ENCODE measurements at regions not wholly inside any gene's neighbourhood (a gene's known extent, or its start where the extent isn't known, plus 50 kb on each side); places are given as distances from the start of the nearest gene placed in this dataset.

GRCh38 chr3:104610730-104611652, 755.7 kb upstream of the ALCAM start:
- no peak for DNase-seq

- DNase-seq = no peak
Observed at GRCh38 chr3:104612218-104612617, 754.5 kb upstream of the ALCAM start.

GRCh38 chr3:104614564-104614963, 752.1 kb upstream of the ALCAM start:
- no peak for DNase-seq

- DNase-seq = no peak
Observed at GRCh38 chr3:104628185-104628789, 738.4 kb upstream of the ALCAM start.

- no peak for DNase-seq
Observed at GRCh38 chr3:104629038-104629437, 737.7 kb upstream of the ALCAM start.

- DNase-seq = no peak
Observed at GRCh38 chr3:104631254-104631653, 735.5 kb upstream of the ALCAM start.

GRCh38 chr3:104632521-104632920, 734.2 kb upstream of the ALCAM start:
- no peak for DNase-seq

- DNase-seq = no peak
Observed at GRCh38 chr3:104632947-104633346, 733.8 kb upstream of the ALCAM start.

- DNase-seq = no peak
Observed at GRCh38 chr3:104635872-104636580, 730.7 kb upstream of the ALCAM start.

GRCh38 chr3:104642827-104643226, 723.9 kb upstream of the ALCAM start:
- DNase-seq = no peak

GRCh38 chr3:104646196-104646595, 720.5 kb upstream of the ALCAM start:
- no peak for DNase-seq

- DNase-seq = no peak
Observed at GRCh38 chr3:104648823-104649222, 717.9 kb upstream of the ALCAM start.

GRCh38 chr3:104669083-104669482, 697.6 kb upstream of the ALCAM start:
- DNase-seq = no peak

- DNase-seq = no peak
Observed at GRCh38 chr3:104672331-104672730, 694.4 kb upstream of the ALCAM start.

- no peak for DNase-seq
Observed at GRCh38 chr3:104673981-104674380, 692.7 kb upstream of the ALCAM start.

- DNase-seq = no peak
Observed at GRCh38 chr3:104676241-104676640, 690.5 kb upstream of the ALCAM start.

GRCh38 chr3:104677932-104678331, 688.8 kb upstream of the ALCAM start:
- no peak for DNase-seq

- DNase-seq = no peak
Observed at GRCh38 chr3:104685492-104685891, 681.2 kb upstream of the ALCAM start.

- DNase-seq = no peak
Observed at GRCh38 chr3:104687362-104687761, 679.3 kb upstream of the ALCAM start.

- DNase-seq = no peak
Observed at GRCh38 chr3:104696470-104696869, 670.2 kb upstream of the ALCAM start.

- DNase-seq = no peak
Observed at GRCh38 chr3:104711406-104711805, 655.3 kb upstream of the ALCAM start.

- no peak for DNase-seq
Observed at GRCh38 chr3:104715972-104716371, 650.7 kb upstream of the ALCAM start.

Measured in amygdala (tissue), 56 donors.